ENCODE measurements at regions not wholly inside any gene's neighbourhood (a gene's known extent, or its start where the extent isn't known, plus 50 kb on each side); places are given as distances from the start of the nearest gene placed in this dataset.

DNA sequence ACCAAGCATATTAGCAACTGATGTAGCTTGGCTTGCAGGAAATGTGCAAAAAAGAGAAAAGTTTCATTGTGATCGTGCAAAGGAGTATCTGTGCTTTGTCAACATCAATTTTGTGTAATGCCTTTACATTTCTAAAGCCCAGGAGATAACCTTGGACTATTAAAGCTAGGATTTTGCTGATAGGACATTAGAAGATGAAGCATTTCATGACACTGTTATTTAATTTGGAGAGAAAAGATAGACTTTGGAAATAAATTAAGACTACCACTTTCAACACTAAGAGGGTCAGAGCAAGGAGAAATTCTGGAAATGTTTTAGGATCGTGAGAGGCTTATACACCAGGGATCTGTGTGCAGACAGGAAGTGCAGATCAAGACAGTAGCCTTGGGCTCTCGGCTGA, 120.6 kb upstream of the MID1 start:
- Mint-ChIP-seq H3K36me3 (ENCODE audit: insufficient read depth, unreplicated experiment) (no peaks in the 10 kb centered on the region), H3K4me1 (ENCODE audit: low read depth, unreplicated experiment) (no peaks in the 10 kb centered on the region), H3K27me3 (ENCODE audit: unreplicated experiment) (no peaks in the 10 kb centered on the region), H3K9me3 (ENCODE audit: low read depth, unreplicated experiment) (no peaks in the 10 kb centered on the region), H3K4me3 (ENCODE audit: low read depth, unreplicated experiment) (no peak overlapping the region), H3K27ac (ENCODE audit: unreplicated experiment) (no peak overlapping the region)
- DNase-seq = no peak
- no peak for TF ChIP-seq CTCF (IDR thresholded peaks at IDR 0.05; ENCODE audit: unreplicated experiment)
- no TSS peak for BruUV-seq (replicated peaks)
- CTCF ChIA-PET = no interaction called here
- intact Hi-C loops (cut with micrococcal nuclease; ENCODE audit: unreplicated experiment) = no loop called here

DNA sequence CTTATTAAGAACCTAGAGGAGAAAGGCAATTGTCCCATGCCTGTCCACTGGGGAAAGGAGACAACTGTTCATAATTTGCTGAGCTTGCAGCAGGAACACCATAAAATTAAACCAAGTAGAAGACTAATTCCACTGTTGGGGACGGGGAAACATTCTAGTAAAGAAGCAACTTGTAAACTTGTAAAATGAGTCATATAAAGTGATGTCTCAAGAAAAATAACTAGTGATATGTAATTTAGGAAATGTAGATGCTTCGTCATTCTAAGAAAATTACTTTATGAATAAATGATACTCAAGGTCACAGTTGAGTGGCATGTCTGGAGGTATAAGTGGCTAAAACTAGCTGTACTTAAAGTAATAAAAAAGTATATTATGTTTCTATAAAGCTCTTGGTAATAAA, 121.2 kb upstream of the MID1 start:
- Mint-ChIP-seq H3K27ac (ENCODE audit: unreplicated experiment) (no peak overlapping the region), H3K4me1 (ENCODE audit: low read depth, unreplicated experiment) (no peaks in the 10 kb centered on the region), H3K9me3 (ENCODE audit: low read depth, unreplicated experiment) (no peaks in the 10 kb centered on the region), H3K27me3 (ENCODE audit: unreplicated experiment) (no peaks in the 10 kb centered on the region), H3K36me3 (ENCODE audit: insufficient read depth, unreplicated experiment) (no peaks in the 10 kb centered on the region), H3K4me3 (ENCODE audit: low read depth, unreplicated experiment) (no peak overlapping the region)
- no peak for DNase-seq
- intact Hi-C loops (cut with micrococcal nuclease; ENCODE audit: unreplicated experiment) = no loop called here
- CTCF ChIA-PET = no interaction called here
- TF ChIP-seq CTCF (IDR thresholded peaks at IDR 0.05; ENCODE audit: unreplicated experiment) = no peak
- no TSS peak for BruUV-seq (replicated peaks)

DNA sequence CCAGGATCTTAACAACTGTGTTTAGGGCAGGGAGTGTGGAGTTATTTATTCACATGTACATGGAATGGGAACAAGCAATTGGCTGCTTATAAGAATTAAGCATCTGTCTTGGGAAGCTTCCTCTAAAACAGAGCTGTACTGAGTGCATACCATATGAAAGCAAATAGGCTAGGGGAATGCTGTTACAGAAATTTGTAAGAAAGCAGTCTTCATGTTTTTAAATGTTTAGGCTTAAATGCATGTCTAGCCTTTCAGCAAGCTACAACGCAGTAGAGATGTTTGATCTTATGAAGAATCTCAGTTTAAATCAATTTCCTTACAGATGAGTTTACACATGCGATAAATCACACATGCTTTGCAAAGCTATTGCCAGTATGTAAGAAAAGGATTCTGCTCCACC, 123.1 kb upstream of the MID1 start:
- H3K4me3 Mint-ChIP-seq (ENCODE audit: low read depth, unreplicated experiment) = no peak overlapping the region
- CTCF ChIA-PET = no interaction called here
- TF ChIP-seq CTCF (IDR thresholded peaks at IDR 0.05; ENCODE audit: unreplicated experiment) = no peak
- no peaks in the 10 kb centered on the region for H3K4me1 Mint-ChIP-seq (ENCODE audit: low read depth, unreplicated experiment)
- H3K27ac Mint-ChIP-seq (ENCODE audit: unreplicated experiment) = no peak overlapping the region
- H3K36me3 Mint-ChIP-seq (ENCODE audit: insufficient read depth, unreplicated experiment) = no peaks in the 10 kb centered on the region
- intact Hi-C loops (cut with micrococcal nuclease; ENCODE audit: unreplicated experiment) = no loop called here
- H3K27me3 Mint-ChIP-seq (ENCODE audit: unreplicated experiment) = no peaks in the 10 kb centered on the region
- BruUV-seq (replicated peaks) = no TSS peak
- no peaks in the 10 kb centered on the region for H3K9me3 Mint-ChIP-seq (ENCODE audit: low read depth, unreplicated experiment)
- no peak for DNase-seq

DNA sequence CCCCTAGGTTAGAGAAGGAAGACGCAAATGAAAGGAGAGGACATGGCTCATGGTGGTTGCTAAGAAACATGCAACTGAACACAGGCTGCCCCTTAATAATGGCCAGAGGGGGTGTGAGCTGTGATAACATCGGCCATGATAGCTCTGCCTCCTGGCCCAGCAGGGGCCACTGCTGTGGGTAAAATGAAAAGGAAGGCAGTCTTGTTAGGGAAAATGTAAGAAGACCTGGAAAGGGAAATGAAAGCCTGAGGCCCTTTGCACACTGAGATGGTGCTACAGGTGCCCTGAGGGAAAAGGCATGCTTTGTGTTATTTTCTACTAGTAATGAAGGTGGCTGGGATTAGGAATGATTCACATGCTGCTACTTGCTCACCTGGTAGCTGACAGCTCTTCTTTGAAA, 123.6 kb upstream of the MID1 start:
- no TSS peak for BruUV-seq (replicated peaks)
- Mint-ChIP-seq H3K27ac (ENCODE audit: unreplicated experiment) (no peak overlapping the region), H3K27me3 (ENCODE audit: unreplicated experiment) (no peaks in the 10 kb centered on the region), H3K36me3 (ENCODE audit: insufficient read depth, unreplicated experiment) (no peaks in the 10 kb centered on the region), H3K4me3 (ENCODE audit: low read depth, unreplicated experiment) (no peak overlapping the region), H3K9me3 (ENCODE audit: low read depth, unreplicated experiment) (no peaks in the 10 kb centered on the region), H3K4me1 (ENCODE audit: low read depth, unreplicated experiment) (no peaks in the 10 kb centered on the region)
- CTCF ChIA-PET = interaction anchor here (0.6 kb wide), 1 partner anchor 60 kb away, joined by 4 read pairs; no protein-coding TSS in a partner anchor
- intact Hi-C loops (cut with micrococcal nuclease; ENCODE audit: unreplicated experiment) = no loop called here
- no peak for TF ChIP-seq CTCF (IDR thresholded peaks at IDR 0.05; ENCODE audit: unreplicated experiment)
- no peak for DNase-seq

GRCh38 chrX:10747975-10748374, 127.6 kb upstream of the MID1 start:
- intact Hi-C loops (cut with micrococcal nuclease; ENCODE audit: unreplicated experiment) = no loop called here
- no peak for TF ChIP-seq CTCF (IDR thresholded peaks at IDR 0.05; ENCODE audit: unreplicated experiment)
- Mint-ChIP-seq H3K4me3 (ENCODE audit: low read depth, unreplicated experiment) (no peak overlapping the region), H3K27ac (ENCODE audit: unreplicated experiment) (no peak overlapping the region), H3K9me3 (ENCODE audit: low read depth, unreplicated experiment) (peaks cover 2% of the 10 kb centered on the region), H3K4me1 (ENCODE audit: low read depth, unreplicated experiment) (no peaks in the 10 kb centered on the region), H3K36me3 (ENCODE audit: insufficient read depth, unreplicated experiment) (no peaks in the 10 kb centered on the region), H3K27me3 (ENCODE audit: unreplicated experiment) (no peaks in the 10 kb centered on the region)
- CTCF ChIA-PET = interaction anchor here (0.5 kb wide), 1 partner anchor 167 kb away, joined by 6 read pairs; no protein-coding TSS in a partner anchor
- DNase-seq = no peak
- BruUV-seq (replicated peaks) = no TSS peak

Data from Calu3 (cell line).